ENCODE measurements at regions not wholly inside any gene's neighbourhood (a gene's known extent, or its start where the extent isn't known, plus 50 kb on each side); places are given as distances from the start of the nearest gene placed in this dataset.

GRCh38 chr4:124501576-124501975 is 211.0 kb downstream of the ANKRD50 start:
- TF ChIP-seq EZH2 (IDR thresholded peaks at IDR 0.05; ENCODE audit: borderline replicate concordance, low read length) (no peak), CTCF (IDR thresholded peaks at IDR 0.05; ENCODE audit: low read length) (no peak)
